ENCODE measurements at regions not wholly inside any gene's neighbourhood (a gene's known extent, or its start where the extent isn't known, plus 50 kb on each side); places are given as distances from the start of the nearest gene placed in this dataset.

GRCh38 chr2:62343206-62343605 lies 147.3 kb downstream of the B3GNT2 start (continued):
- TF ChIP-seq ARID1B (IDR thresholded peaks at IDR 0.05) (peak; percentile 24; the same call in 1 of the 2 replicates), CBFA2T3 (IDR thresholded peaks at IDR 0.05) (peak; percentile 47), BRD9 (IDR thresholded peaks at IDR 0.05; ENCODE audit: low read depth, partially characterized antibody) (peak; percentile 55), ZFX (CRISPR knock-in tag; IDR thresholded peaks at IDR 0.05) (peak; percentile 25; the same call in 1 of the 2 replicates)

GRCh38 chr2:62340994-62341484 lies 145.1 kb downstream of the B3GNT2 start:
- H3K4me2 ChIP-seq (ENCODE audit: insufficient read depth, low read length), result no peak overlapping the region
- TF ChIP-seq ZNF347 (CRISPR knock-in tag; IDR thresholded peaks at IDR 0.05; ENCODE audit: low read depth), result no peak
- TF ChIP-seq RUNX1 (IDR thresholded peaks at IDR 0.05; ENCODE audit: low read depth), result no peak
- peak; percentile 43; the same call in 1 of the 2 replicates for TF ChIP-seq EGR1 (conservative IDR thresholded peaks at IDR 0.05)
- peak; percentile 45; the same call in 1 of the 2 replicates for TF ChIP-seq JUND (IDR thresholded peaks at IDR 0.05; ENCODE audit: borderline replicate concordance, low read depth, low read length)
- TF ChIP-seq JUND (tag; IDR thresholded peaks at IDR 0.05; ENCODE audit: borderline replicate concordance, low read depth, low read length), result no peak
- peak; percentile 57 for TF ChIP-seq ATF3 (IDR thresholded peaks at IDR 0.05)
- no peak for TF ChIP-seq ATF3 (CRISPR knock-in tag; conservative IDR thresholded peaks at IDR 0.05)
- TF ChIP-seq ZNF143 (CRISPR knock-in tag; IDR thresholded peaks at IDR 0.05), result no peak
- TF ChIP-seq POLR2B (IDR thresholded peaks at IDR 0.05; ENCODE audit: low read depth, partially characterized antibody), result no peak
- TF ChIP-seq TAF15 (IDR thresholded peaks at IDR 0.05; ENCODE audit: low read depth, low read length), result no peak
- TF ChIP-seq SREBF2 (CRISPR knock-in tag; IDR thresholded peaks at IDR 0.05), result no peak
- TF ChIP-seq ETV1 (tag; conservative IDR thresholded peaks at IDR 0.05; ENCODE audit: low read depth), result no peak
- 0 out of 4 replicates have a peak, but pooled peaks of 1 of the 2 experiments have one; percentile 18 for TF ChIP-seq RCOR1 (IDR thresholded peaks at IDR 0.05; ENCODE audit: borderline replicate concordance in 1 of 2, low read depth in 2 of 2, low read length in 2 of 2)
- no peak for TF ChIP-seq ATF7 (IDR thresholded peaks at IDR 0.05)
- peak in 1 of 2 experiments; percentile 20; a peak in 1 of 4 replicates for TF ChIP-seq KDM1A (IDR thresholded peaks at IDR 0.05)
- peak; percentile 53 for TF ChIP-seq FOSL1 (tag; conservative IDR thresholded peaks at IDR 0.05)
- peak; percentile 58 for TF ChIP-seq CTBP1 (IDR thresholded peaks at IDR 0.05; ENCODE audit: borderline replicate concordance)

More at GRCh38 chr2:62340994-62341484, 145.1 kb downstream of the B3GNT2 start:
- Histone ChIP-seq H3K27ac (ENCODE audit: extremely low read depth, low read depth, low read length) (no peak overlapping the region), H3K9me1 (ENCODE audit: control insufficient read depth, insufficient read depth, low read length) (no peaks in the 10 kb centered on the region), H3K4me3 (no peak overlapping the region), H3K9me3 (replicated peaks; ENCODE audit: control insufficient read depth, insufficient read depth, low read depth, low read length) (no peaks in the 10 kb centered on the region), H3K79me2 (ENCODE audit: control insufficient read depth, insufficient read depth, low read length) (no peaks in the 10 kb centered on the region), H3K9ac (ENCODE audit: insufficient read depth in 1 of 2, low read depth in 2 of 2, low read length in 2 of 2) (no peak overlapping the region), H3K27me3 (ENCODE audit: control insufficient read depth in 2 of 2, insufficient read depth in 2 of 2, low read length in 2 of 2) (no peaks in the 10 kb centered on the region), H4K20me1 (replicated peaks; ENCODE audit: control insufficient read depth, insufficient read depth, low read length) (no peaks in the 10 kb centered on the region), H2AFZ (ENCODE audit: low read depth, low read length) (0 out of 2 replicates have a peak overlapping the region, but pooled peaks have one; percentile 11), H3K36me3 (ENCODE audit: control insufficient read depth, insufficient read depth, low read length) (no peaks in the 10 kb centered on the region), H3K4me1 (replicated peaks in 1 of 2; ENCODE audit: control insufficient read depth in 2 of 2, insufficient read depth in 2 of 2, low read length in 2 of 2) (peaks cover 17 to 27% of the 10 kb centered on the region in 2 experiments)
- ChIA-PET CTCF (ENCODE audit: low intra/inter-chr PET ratio) (no interaction called here), POLR2A (interaction anchor here (0.8 kb wide), 1 partner anchor 9 kb away, joined by 3 read pairs; no protein-coding TSS in a partner anchor)
- BruUV-seq (replicated peaks), result no TSS peak
- ATAC-seq (peak; percentile 39), FAIRE-seq (peak; percentile 29), DNase-seq (ENCODE audit: extremely low read depth in 1 of 4, low spot score in 3 of 4) (peak in 2 of 4 experiments; percentile 47 to 65)
- 46% methylated on average over 4 of the region's 4 CpGs for whole genome bisulfite sequencing (ENCODE audit: insufficient coverage, low coverage, missing lambda C conversion rate)
- in situ Hi-C loops (cut with MboI), result no loop called here
- intact Hi-C loops (cut with micrococcal nuclease), result no loop called here
